ENCODE measurements at regions not wholly inside any gene's neighbourhood (a gene's known extent, or its start where the extent isn't known, plus 50 kb on each side); places are given as distances from the start of the nearest gene placed in this dataset.

DNA sequence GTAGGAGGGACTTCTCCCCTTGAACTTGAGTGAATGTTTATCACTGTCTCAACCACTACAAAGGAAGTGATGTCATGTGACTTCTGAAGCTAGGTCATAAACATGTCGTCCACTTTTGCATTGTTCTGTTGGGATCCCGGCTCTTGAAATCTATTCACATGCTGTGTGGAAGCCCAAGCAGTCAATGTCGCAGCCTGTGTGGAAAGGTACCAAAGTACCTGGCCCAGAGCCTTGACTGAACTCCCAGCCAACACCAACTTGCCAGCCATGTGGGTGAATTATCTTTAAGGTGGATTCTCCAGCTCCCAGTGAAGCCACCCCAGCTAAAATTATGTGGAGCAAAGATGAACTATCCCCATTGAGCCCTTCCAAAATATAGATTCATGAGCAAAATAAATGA, 85.0 kb upstream of the USP38 start:
- WGBS: 93% methylated on average over 3 of the region's 3 CpGs

DNA sequence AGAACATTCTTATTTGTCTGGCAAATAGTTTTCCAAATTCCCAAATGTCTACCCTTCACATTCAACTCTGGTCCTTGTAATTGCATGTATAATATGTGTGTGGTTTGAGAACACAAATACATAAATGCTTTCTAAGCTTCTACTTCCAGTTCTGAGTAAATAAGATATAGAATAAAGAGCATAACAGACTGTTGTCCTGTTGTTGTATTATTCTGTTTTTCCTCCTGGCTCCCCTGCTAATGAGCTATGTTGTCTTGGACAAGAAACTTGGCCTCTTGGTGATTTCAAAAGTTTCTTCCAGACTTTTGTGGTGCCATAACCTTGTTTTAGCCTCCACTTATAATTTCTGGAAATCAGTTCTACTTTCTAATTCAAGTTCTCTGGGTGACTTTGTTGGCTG, 75.3 kb upstream of the USP38 start:
- intact Hi-C loops (cut with DNase I): no loop called here
- Histone ChIP-seq H3K4me3 (no peak overlapping the region), H3K27me3 (replicated peaks; ENCODE audit: insufficient read depth) (no peaks in the 10 kb centered on the region), H3K36me3 (no peaks in the 10 kb centered on the region), H3K27ac (no peak overlapping the region), H3K9me3 (no peaks in the 10 kb centered on the region), H3K4me1 (replicated peaks) (no peaks in the 10 kb centered on the region)
- no peak for TF ChIP-seq POLR2A (IDR thresholded peaks at IDR 0.05)
- TF ChIP-seq POLR2AphosphoS5 (IDR thresholded peaks at IDR 0.05): no peak
- TF ChIP-seq, protein P1, sequence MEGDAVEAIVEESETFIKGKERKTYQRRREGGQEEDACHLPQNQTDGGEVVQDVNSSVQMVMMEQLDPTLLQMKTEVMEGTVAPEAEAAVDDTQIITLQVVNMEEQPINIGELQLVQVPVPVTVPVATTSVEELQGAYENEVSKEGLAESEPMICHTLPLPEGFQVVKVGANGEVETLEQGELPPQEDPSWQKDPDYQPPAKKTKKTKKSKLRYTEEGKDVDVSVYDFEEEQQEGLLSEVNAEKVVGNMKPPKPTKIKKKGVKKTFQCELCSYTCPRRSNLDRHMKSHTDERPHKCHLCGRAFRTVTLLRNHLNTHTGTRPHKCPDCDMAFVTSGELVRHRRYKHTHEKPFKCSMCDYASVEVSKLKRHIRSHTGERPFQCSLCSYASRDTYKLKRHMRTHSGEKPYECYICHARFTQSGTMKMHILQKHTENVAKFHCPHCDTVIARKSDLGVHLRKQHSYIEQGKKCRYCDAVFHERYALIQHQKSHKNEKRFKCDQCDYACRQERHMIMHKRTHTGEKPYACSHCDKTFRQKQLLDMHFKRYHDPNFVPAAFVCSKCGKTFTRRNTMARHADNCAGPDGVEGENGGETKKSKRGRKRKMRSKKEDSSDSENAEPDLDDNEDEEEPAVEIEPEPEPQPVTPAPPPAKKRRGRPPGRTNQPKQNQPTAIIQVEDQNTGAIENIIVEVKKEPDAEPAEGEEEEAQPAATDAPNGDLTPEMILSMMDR (IDR thresholded peaks at IDR 0.05): no peak
- no peak for DNase-seq (ENCODE audit: low spot score)

More for the DNA sequence above, 85.0 kb upstream of the USP38 start:
- no peak for DNase-seq (ENCODE audit: low spot score)
- no peak overlapping the region for H3K4me3 ChIP-seq
- intact Hi-C loops (cut with DNase I): no loop called here
- TF ChIP-seq, protein P1 (IDR thresholded peaks at IDR 0.05): no peak
- TF ChIP-seq POLR2AphosphoS5 (IDR thresholded peaks at IDR 0.05) (no peak), POLR2A (IDR thresholded peaks at IDR 0.05) (no peak)
- H3K27me3 ChIP-seq (replicated peaks; ENCODE audit: insufficient read depth): no peaks in the 10 kb centered on the region
- H3K36me3 ChIP-seq: no peaks in the 10 kb centered on the region
- no peak overlapping the region for H3K27ac ChIP-seq
- no peaks in the 10 kb centered on the region for H3K9me3 ChIP-seq
- H3K4me1 ChIP-seq (replicated peaks): no peaks in the 10 kb centered on the region

DNA sequence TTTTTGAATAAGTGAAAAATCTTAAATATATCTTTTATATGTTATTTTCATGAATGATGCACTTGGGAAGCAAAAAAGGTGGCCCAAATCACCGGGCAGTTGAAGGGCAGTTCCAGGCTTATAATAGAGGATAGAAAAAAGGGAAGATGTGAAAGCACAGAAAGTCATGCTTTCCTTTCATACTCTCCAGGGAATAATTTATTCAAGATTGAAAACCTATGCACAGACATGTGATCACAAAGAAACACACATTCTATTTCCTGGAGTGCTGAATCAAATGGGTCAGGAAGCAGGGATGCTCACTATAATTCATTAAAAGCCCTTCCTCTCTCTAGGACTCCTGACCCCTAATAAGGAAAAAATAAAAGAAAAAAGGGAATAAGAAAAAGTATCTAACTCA, 66.1 kb upstream of the USP38 start:
- intact Hi-C loops (cut with DNase I): no loop called here
- WGBS: 83% methylated on average over 1 of the region's 1 CpG
- no peaks in the 10 kb centered on the region for H3K27me3 ChIP-seq (replicated peaks; ENCODE audit: insufficient read depth)

DNA sequence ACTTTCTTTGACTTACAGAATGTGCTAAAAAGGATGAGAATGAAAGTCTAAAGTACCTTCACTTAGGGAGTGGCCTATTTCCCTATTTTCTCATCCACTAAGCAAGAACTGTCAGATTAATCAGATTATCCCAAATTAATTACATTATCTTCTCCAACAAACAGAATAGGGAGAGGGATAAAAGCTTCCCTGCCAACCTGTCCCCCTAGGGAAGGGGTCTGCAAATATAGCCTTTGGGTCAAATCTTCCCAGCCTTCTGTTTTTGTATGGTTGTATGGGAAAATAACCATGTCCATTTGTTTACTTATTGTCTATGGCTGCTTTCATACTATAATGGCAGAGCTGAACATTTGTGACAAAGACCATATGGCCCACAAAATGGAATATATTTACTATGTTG, 57.1 kb upstream of the USP38 start:
- Histone ChIP-seq H3K27ac (no peak overlapping the region), H3K36me3 (no peaks in the 10 kb centered on the region), H3K4me3 (no peak overlapping the region), H3K9me3 (no peaks in the 10 kb centered on the region), H3K4me1 (replicated peaks) (no peaks in the 10 kb centered on the region), H3K27me3 (replicated peaks; ENCODE audit: insufficient read depth) (no peaks in the 10 kb centered on the region)
- no peak for DNase-seq (ENCODE audit: low spot score)
- intact Hi-C loops (cut with DNase I): no loop called here
- TF ChIP-seq POLR2A (IDR thresholded peaks at IDR 0.05) (no peak), POLR2AphosphoS5 (IDR thresholded peaks at IDR 0.05) (no peak)

More for the DNA sequence above, 66.1 kb upstream of the USP38 start:
- H3K4me1 ChIP-seq (replicated peaks): no peaks in the 10 kb centered on the region
- no peak for DNase-seq (ENCODE audit: low spot score)
- no peaks in the 10 kb centered on the region for H3K36me3 ChIP-seq
- no peaks in the 10 kb centered on the region for H3K9me3 ChIP-seq
- H3K4me3 ChIP-seq: no peak overlapping the region
- no peak overlapping the region for H3K27ac ChIP-seq
- TF ChIP-seq POLR2AphosphoS5 (IDR thresholded peaks at IDR 0.05) (no peak), POLR2A (IDR thresholded peaks at IDR 0.05) (no peak)
- TF ChIP-seq, protein P1 (IDR thresholded peaks at IDR 0.05): no peak

DNA sequence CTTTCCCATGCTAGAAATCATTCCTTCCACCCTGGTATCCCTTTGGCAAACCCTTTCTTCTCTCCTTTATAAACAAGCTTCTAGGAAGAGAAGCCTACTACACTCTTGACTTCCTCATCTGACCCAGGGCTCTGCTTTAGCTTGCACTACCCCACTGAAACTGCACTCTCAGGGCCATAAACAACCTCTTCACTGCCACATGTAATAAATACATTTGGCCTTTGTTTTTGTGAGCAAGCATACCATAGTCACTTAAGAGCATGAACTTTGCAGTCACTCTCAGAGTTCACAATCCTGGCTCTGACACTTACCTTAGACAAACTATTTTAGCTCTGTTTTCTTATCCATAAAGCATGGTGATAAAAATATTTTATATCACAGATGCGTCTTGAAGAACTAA, 50.7 kb upstream of the USP38 start:
- Histone ChIP-seq H3K4me3 (no peak overlapping the region), H3K4me1 (replicated peaks) (no peaks in the 10 kb centered on the region), H3K27ac (no peak overlapping the region), H3K27me3 (replicated peaks; ENCODE audit: insufficient read depth) (no peaks in the 10 kb centered on the region), H3K9me3 (no peaks in the 10 kb centered on the region), H3K36me3 (no peaks in the 10 kb centered on the region)
- TF ChIP-seq, protein P1 (IDR thresholded peaks at IDR 0.05): no peak
- no peak for TF ChIP-seq POLR2A (IDR thresholded peaks at IDR 0.05)
- no peak for TF ChIP-seq POLR2AphosphoS5 (IDR thresholded peaks at IDR 0.05)
- WGBS: 24% methylated on average over 1 of the region's 1 CpG
- no peak for DNase-seq (ENCODE audit: low spot score)
- intact Hi-C loops (cut with DNase I): no loop called here

All from prostate gland (tissue), 2 donors.